CD14-positive monocyte (primary cell): ENCODE measurements at regions not wholly inside any gene's neighbourhood (a gene's known extent, or its start where the extent isn't known, plus 50 kb on each side); places are given as distances from the start of the nearest gene placed in this dataset.

ENCODE experiments used
- DNase-seq, 3 donors: peaks; one replicate each; pipeline ENCODE4 v3.0.0-alpha.2; 2011 to 2022
- H2AFZ ChIP-seq: 2 replicates; pipeline ENCODE4 v1.6.0; 2012; ENCODE audit warnings: mild to moderate bottlenecking, low read depth, low read length, inconsistent platforms; ENCODE audit not compliant: insufficient read depth, poor library complexity, severe bottlenecking
- H3K27ac ChIP-seq, 2 donors: 1 replicate in 1 of 2; 2 replicates in 1 of 2; pipeline ENCODE4 v1.5.1; 2012 to 2013; ENCODE audit warnings: low read length in 2 of 2, control low read depth in 1 of 2, inconsistent platforms in 1 of 2, low read depth in 1 of 2, mild to moderate bottlenecking in 1 of 2
- H3K27me3 ChIP-seq, 2 donors: one replicate each; pipeline versions ENCODE4 v1.6.0 to v1.6.1; 2011 to 2013; ENCODE audit warnings: low read length in 2 of 2; ENCODE audit not compliant: control insufficient read depth in 2 of 2, insufficient read depth in 2 of 2
- H3K36me3 ChIP-seq, 2 donors: replicated peaks in 1 of 2; 1 replicate in 1 of 2; 2 replicates in 1 of 2; pipeline versions ENCODE4 v1.5.1 to v1.6.1; 2012 to 2013; ENCODE audit warnings: low read length in 2 of 2, control low read depth in 1 of 2, inconsistent platforms in 1 of 2, mild to moderate bottlenecking in 1 of 2; ENCODE audit not compliant: insufficient read depth in 2 of 2, control insufficient read depth in 1 of 2
- H3K4me1 ChIP-seq, 2 donors: 1 replicate in 1 of 2; 2 replicates in 1 of 2; pipeline versions ENCODE4 v1.5.1 to v1.6.1; 2012 to 2013; ENCODE audit warnings: low read length in 2 of 2, control low read depth in 1 of 2, inconsistent platforms in 1 of 2, mild to moderate bottlenecking in 1 of 2, moderate library complexity in 1 of 2; ENCODE audit not compliant: insufficient read depth in 2 of 2, control insufficient read depth in 1 of 2
- H3K4me2 ChIP-seq: replicated peaks from 2 replicates; pipeline ENCODE3; 2012; ENCODE audit warnings: low read length, moderate library complexity, mild to moderate bottlenecking; ENCODE audit not compliant: poor library complexity, severe bottlenecking; ENCODE audit errors: extremely low read depth
- H3K4me3 ChIP-seq, 3 experiments: fragments of 200-600 bp in 1 of 3; sonication (generic) in 1 of 3; replicated peaks in 1 of 3; 1 replicate in 2 of 3; 2 replicates in 1 of 3; pipeline ENCODE4 v1.5.1; 2011 to 2013; ENCODE audit warnings: low read length in 3 of 3, mild to moderate bottlenecking in 3 of 3, control low read depth in 2 of 3, low read depth in 2 of 3, inconsistent platforms in 1 of 3, moderate library complexity in 1 of 3
- H3K79me2 ChIP-seq: 2 replicates; pipeline ENCODE4 v1.6.0; 2012; ENCODE audit warnings: mild to moderate bottlenecking, control low read depth, inconsistent platforms, low read length, moderate library complexity; ENCODE audit not compliant: insufficient read depth
- H3K9ac ChIP-seq: 2 replicates; pipeline ENCODE4 v1.6.0; 2017; ENCODE audit warnings: low read length, mild to moderate bottlenecking; ENCODE audit not compliant: insufficient read depth, poor library complexity, severe bottlenecking
- H3K9me3 ChIP-seq, 2 donors: replicated peaks in 1 of 2; 1 replicate in 1 of 2; 2 replicates in 1 of 2; pipeline versions ENCODE4 v1.5.1 to v1.6.1; 2012 to 2013; ENCODE audit warnings: low read length in 2 of 2, control low read depth in 1 of 2; ENCODE audit not compliant: control insufficient read depth in 1 of 2, insufficient read depth in 1 of 2
- H4K20me1 ChIP-seq: 2 replicates; pipeline ENCODE4 v1.6.0; 2012; ENCODE audit warnings: mild to moderate bottlenecking, low read length, control low read depth, moderate library complexity; ENCODE audit not compliant: insufficient read depth
- H3K27ac Mint-ChIP-seq, 7 donors: one replicate each; pipeline ENCODE4 v1.8.0; 2020; ENCODE audit warnings: mild to moderate bottlenecking in 7 of 7, mixed read lengths in 7 of 7, moderate library complexity in 6 of 7, inconsistent platforms in 2 of 7
- H3K27me3 Mint-ChIP-seq, 3 donors: one replicate each; pipeline ENCODE4 v1.8.0; 2021 to 2022; ENCODE audit warnings: low read depth in 3 of 3, mild to moderate bottlenecking in 3 of 3, mixed read lengths in 3 of 3, moderate library complexity in 3 of 3, inconsistent platforms in 1 of 3
- H3K36me3 Mint-ChIP-seq, 2 donors: one replicate each; pipeline ENCODE4 v1.8.0; 2020; ENCODE audit warnings: mixed read lengths in 2 of 2, inconsistent platforms in 1 of 2, mild to moderate bottlenecking in 1 of 2
- H3K4me1 Mint-ChIP-seq: one replicate; pipeline ENCODE4 v1.8.0; 2020; ENCODE audit warnings: mild to moderate bottlenecking, mixed read lengths
- H3K4me3 Mint-ChIP-seq, 2 donors: one replicate each; pipeline ENCODE4 v1.8.0; 2020; ENCODE audit warnings: mild to moderate bottlenecking in 2 of 2, mixed read lengths in 2 of 2, moderate library complexity in 1 of 2
- H3K9me3 Mint-ChIP-seq, 7 donors: one replicate each; pipeline ENCODE4 v1.8.0; 2020 to 2022; ENCODE audit warnings: mixed read lengths in 7 of 7, mild to moderate bottlenecking in 6 of 7, moderate library complexity in 6 of 7, inconsistent platforms in 2 of 7
- WGBS: methylation state at CpG from one replicate; pipeline ENCODE4 v1.1.5; 2013; ENCODE audit warnings: missing lambda C conversion rate; ENCODE audit not compliant: insufficient coverage; 5-methylcytosine and 5-hydroxymethylcytosine counted together
- intact Hi-C, 2 donors: fragments of 100-400 bp; cut with micrococcal nuclease; formaldehyde crosslinking; loops; one replicate each; pipeline versions ENCODE4 v1.15.0 to v1.15.1; 2023
- TF ChIP-seq, protein P1 (sequence below): fragments of 200-600 bp; IDR thresholded peaks from one replicate; pipeline ENCODE4 v1.8.0; 2022; ENCODE audit warnings: antibody characterized with exemption, mild to moderate bottlenecking

DNA sequence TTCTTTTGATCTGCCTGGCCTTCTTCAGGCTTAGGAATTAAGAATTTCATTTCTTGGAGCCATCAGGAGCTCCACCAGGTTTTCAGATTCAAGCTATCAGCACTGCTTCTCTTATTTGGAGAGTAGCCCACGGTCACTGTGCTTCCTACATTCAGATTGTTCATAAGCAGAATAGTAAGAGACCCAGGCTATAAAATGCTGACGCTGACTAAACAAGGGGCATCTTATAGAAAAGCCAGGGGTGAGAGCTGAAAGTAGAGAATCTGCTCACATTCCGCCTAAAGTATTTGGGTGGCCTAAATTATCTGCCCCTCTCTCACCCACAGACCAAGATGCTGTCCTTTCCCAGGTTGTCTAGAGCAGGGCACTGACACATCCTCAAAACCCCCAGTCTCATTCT is 120.3 kb upstream of the SULT1C3 start:
- H3K4me1 Mint-ChIP-seq = no peaks in the 10 kb centered on the region
- H3K79me2 ChIP-seq = no peaks in the 10 kb centered on the region
- no peaks in the 10 kb centered on the region for H3K27me3 ChIP-seq
- TF ChIP-seq, protein P1, sequence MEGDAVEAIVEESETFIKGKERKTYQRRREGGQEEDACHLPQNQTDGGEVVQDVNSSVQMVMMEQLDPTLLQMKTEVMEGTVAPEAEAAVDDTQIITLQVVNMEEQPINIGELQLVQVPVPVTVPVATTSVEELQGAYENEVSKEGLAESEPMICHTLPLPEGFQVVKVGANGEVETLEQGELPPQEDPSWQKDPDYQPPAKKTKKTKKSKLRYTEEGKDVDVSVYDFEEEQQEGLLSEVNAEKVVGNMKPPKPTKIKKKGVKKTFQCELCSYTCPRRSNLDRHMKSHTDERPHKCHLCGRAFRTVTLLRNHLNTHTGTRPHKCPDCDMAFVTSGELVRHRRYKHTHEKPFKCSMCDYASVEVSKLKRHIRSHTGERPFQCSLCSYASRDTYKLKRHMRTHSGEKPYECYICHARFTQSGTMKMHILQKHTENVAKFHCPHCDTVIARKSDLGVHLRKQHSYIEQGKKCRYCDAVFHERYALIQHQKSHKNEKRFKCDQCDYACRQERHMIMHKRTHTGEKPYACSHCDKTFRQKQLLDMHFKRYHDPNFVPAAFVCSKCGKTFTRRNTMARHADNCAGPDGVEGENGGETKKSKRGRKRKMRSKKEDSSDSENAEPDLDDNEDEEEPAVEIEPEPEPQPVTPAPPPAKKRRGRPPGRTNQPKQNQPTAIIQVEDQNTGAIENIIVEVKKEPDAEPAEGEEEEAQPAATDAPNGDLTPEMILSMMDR = no peak
- H3K4me3 ChIP-seq = no peak overlapping the region
- H3K9me3 ChIP-seq = no peaks in the 10 kb centered on the region
- no CpG with 5 or more reads among the region's 3 CpGs for WGBS
- H3K27ac ChIP-seq = no peak overlapping the region
- H3K9ac ChIP-seq = no peak overlapping the region
- no peaks in the 10 kb centered on the region for H3K4me1 ChIP-seq
- no peaks in the 10 kb centered on the region for H4K20me1 ChIP-seq
- no peak for DNase-seq
- H3K36me3 Mint-ChIP-seq = no peaks in the 10 kb centered on the region
- H3K9me3 Mint-ChIP-seq = peaks cover 3 to 13% (median 5%) of the 10 kb centered on the region in 7 donors
- H3K4me3 Mint-ChIP-seq = peak overlapping the region in 1 of 2 donors; percentile 18
- no peaks in the 10 kb centered on the region for H3K36me3 ChIP-seq
- H3K27me3 Mint-ChIP-seq = peaks cover 0 to 2% (median 0%) of the 10 kb centered on the region in 3 donors
- H2AFZ ChIP-seq = no peak overlapping the region
- H3K27ac Mint-ChIP-seq = no peak overlapping the region
- no peak overlapping the region for H3K4me2 ChIP-seq
- intact Hi-C loops = no loop called here

DNA sequence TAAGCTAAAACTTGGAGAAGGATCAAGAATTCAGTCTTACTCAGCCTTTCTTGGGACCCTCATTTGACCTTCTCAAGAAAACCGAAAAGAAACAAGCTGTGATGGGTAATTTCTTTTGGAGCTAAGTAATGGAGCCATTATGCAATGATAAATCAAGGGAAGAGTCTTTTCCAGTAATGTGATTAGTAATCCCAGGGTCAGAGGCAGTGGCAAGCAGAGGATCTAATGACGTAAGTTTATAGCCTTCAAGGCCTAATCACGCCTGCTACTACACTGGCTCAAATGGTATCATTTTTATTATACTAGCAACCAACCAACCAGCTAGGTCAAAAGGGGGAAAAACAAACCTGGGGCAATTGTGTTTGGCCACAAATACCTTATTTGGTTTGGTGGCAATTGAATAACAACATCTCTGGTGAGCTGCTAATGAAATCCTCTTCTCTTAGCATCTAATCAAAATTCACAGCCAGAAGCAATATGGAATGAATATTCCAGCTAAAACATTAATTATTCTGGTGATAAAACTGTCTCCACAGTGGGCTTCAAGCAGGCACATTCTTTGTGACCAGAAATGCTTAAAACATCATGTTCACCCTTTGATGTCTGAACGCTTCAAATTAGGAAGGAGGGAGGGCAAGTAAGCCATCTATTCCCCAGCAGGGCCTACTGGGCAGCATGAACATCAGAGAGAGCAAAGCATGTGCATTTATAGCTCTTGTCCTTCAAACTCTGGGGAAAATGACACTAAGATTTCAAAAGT is 114.9 kb upstream of the SULT1C3 start:
- intact Hi-C loops = no loop called here
- Mint-ChIP-seq H3K36me3 (no peaks in the 10 kb centered on the region), H3K27me3 (peaks cover 0 to 2% (median 0%) of the 10 kb centered on the region in 3 donors), H3K4me1 (no peaks in the 10 kb centered on the region), H3K27ac (no peak overlapping the region), H3K9me3 (peaks cover 0 to 6% (median 2%) of the 10 kb centered on the region in 7 donors), H3K4me3 (no peak overlapping the region)
- Histone ChIP-seq H4K20me1 (no peaks in the 10 kb centered on the region), H3K27ac (no peak overlapping the region), H3K4me1 (no peaks in the 10 kb centered on the region), H2AFZ (no peak overlapping the region), H3K9me3 (no peaks in the 10 kb centered on the region), H3K4me3 (no peak overlapping the region), H3K79me2 (no peaks in the 10 kb centered on the region), H3K36me3 (no peaks in the 10 kb centered on the region), H3K4me2 (no peak overlapping the region), H3K27me3 (no peaks in the 10 kb centered on the region), H3K9ac (no peak overlapping the region)
- DNase-seq = no peak
- TF ChIP-seq, protein P1 = no peak
- 100% methylated on average over 1 of the region's 4 CpGs for WGBS
